Natural killer cell (primary cell): ENCODE measurements at regions not wholly inside any gene's neighbourhood (a gene's known extent, or its start where the extent isn't known, plus 50 kb on each side); places are given as distances from the start of the nearest gene placed in this dataset.
"Not testable (repeated sequence)": the region's sequence is repeated elsewhere in the genome, so short reads cannot be mapped to it uniquely, and the experiment has no call there.

ENCODE experiments used
- ATAC-seq, 3 donors: fragments of 150-1000 bp in 2 of 3; fragments of 200-7000 bp in 1 of 3; cut with Tn5 transposase; 1 replicate in 1 of 3; 2 replicates in 2 of 3; pipeline ENCODE4 v1.10.0; 2021; ENCODE audit warnings: mild to moderate bottlenecking in 2 of 3, moderate library complexity in 2 of 3
- DNase-seq, 2 donors: peaks; one replicate each; pipeline versions ENCODE4 v3.0.0 to v3.0.0-alpha.2; 2013 to 2021; ENCODE audit warnings: mixed read lengths in 1 of 2
- H3K27ac ChIP-seq: one replicate; pipeline ENCODE4 v1.5.1; 2013; ENCODE audit warnings: mild to moderate bottlenecking, low read length
- H3K27me3 ChIP-seq: one replicate; pipeline ENCODE4 v1.6.1; 2013; ENCODE audit warnings: low read length; ENCODE audit not compliant: control insufficient read depth, insufficient read depth
- H3K36me3 ChIP-seq: one replicate; pipeline ENCODE4 v1.6.1; 2013; ENCODE audit warnings: low read length; ENCODE audit not compliant: control insufficient read depth, insufficient read depth
- H3K4me1 ChIP-seq: one replicate; pipeline ENCODE4 v1.6.1; 2013; ENCODE audit warnings: low read length; ENCODE audit not compliant: control insufficient read depth, insufficient read depth
- H3K4me3 ChIP-seq: one replicate; pipeline ENCODE4 v1.5.1; 2013; ENCODE audit warnings: low read length
- H3K9me3 ChIP-seq: one replicate; pipeline ENCODE4 v1.6.1; 2013; ENCODE audit warnings: low read length; ENCODE audit not compliant: control insufficient read depth, insufficient read depth
- H3K27ac Mint-ChIP-seq, 2 donors: one replicate each; pipeline ENCODE4 v1.8.0; 2022; ENCODE audit warnings: mild to moderate bottlenecking in 2 of 2, mixed read lengths in 2 of 2, moderate library complexity in 1 of 2
- H3K27me3 Mint-ChIP-seq, 2 donors: one replicate each; pipeline ENCODE4 v1.8.0; 2022; ENCODE audit warnings: low read depth in 2 of 2, mixed read lengths in 2 of 2
- H3K36me3 Mint-ChIP-seq: one replicate; pipeline ENCODE4 v1.8.0; 2022; ENCODE audit warnings: mixed read lengths
- H3K4me1 Mint-ChIP-seq, 2 donors: one replicate each; pipeline ENCODE4 v1.8.0; 2022; ENCODE audit warnings: mixed read lengths in 2 of 2
- H3K4me3 Mint-ChIP-seq: one replicate; pipeline ENCODE4 v1.8.0; 2022; ENCODE audit warnings: mild to moderate bottlenecking, moderate library complexity, mixed read lengths
- H3K9me3 Mint-ChIP-seq, 2 donors: one replicate each; pipeline ENCODE4 v1.8.0; 2022; ENCODE audit warnings: mixed read lengths in 2 of 2
- WGBS: methylation state at CpG from one replicate; pipeline ENCODE4 v1.1.7; 2013; ENCODE audit warnings: missing lambda C conversion rate; ENCODE audit not compliant: insufficient coverage; 5-methylcytosine and 5-hydroxymethylcytosine counted together
- intact Hi-C: fragments of 100-400 bp; cut with micrococcal nuclease; formaldehyde crosslinking; loops from one replicate; pipeline ENCODE4 v1.14.2; 2022

GRCh38 chr2:242113492-242113891, 244.0 kb downstream of the RTP5 start:
- no CpG with 5 or more reads among the region's 3 CpGs for WGBS

GRCh38 chr2:242116676-242117075, 247.1 kb downstream of the RTP5 start:
- H3K9me3 Mint-ChIP-seq, H3K36me3 Mint-ChIP-seq, H3K4me3 Mint-ChIP-seq, H3K27me3 ChIP-seq, intact Hi-C loops, H3K27me3 Mint-ChIP-seq, H3K4me1 Mint-ChIP-seq, H3K27ac ChIP-seq, H3K4me3 ChIP-seq, ATAC-seq, H3K27ac Mint-ChIP-seq, H3K36me3 ChIP-seq, H3K9me3 ChIP-seq, H3K4me1 ChIP-seq, DNase-seq: not testable (repeated sequence)
- WGBS, result no CpG with 5 or more reads among the region's 2 CpGs

More at GRCh38 chr2:242113492-242113891, 244.0 kb downstream of the RTP5 start:
- H3K27ac ChIP-seq, intact Hi-C loops, H3K27me3 Mint-ChIP-seq, H3K9me3 ChIP-seq, H3K4me1 ChIP-seq, H3K9me3 Mint-ChIP-seq, DNase-seq, H3K4me3 ChIP-seq, ATAC-seq, H3K36me3 Mint-ChIP-seq, H3K27ac Mint-ChIP-seq, H3K4me3 Mint-ChIP-seq, H3K27me3 ChIP-seq, H3K36me3 ChIP-seq: not testable (repeated sequence)
- H3K4me1 Mint-ChIP-seq, result peaks cover 7 to 19% of the 10 kb centered on the region in 2 donors

GRCh38 chr2:242117305-242117704, 247.8 kb downstream of the RTP5 start:
- H3K36me3 Mint-ChIP-seq, H3K9me3 ChIP-seq, DNase-seq, intact Hi-C loops, H3K36me3 ChIP-seq, H3K27ac ChIP-seq, H3K4me3 Mint-ChIP-seq, H3K4me1 Mint-ChIP-seq, H3K27me3 Mint-ChIP-seq, H3K27me3 ChIP-seq, H3K9me3 Mint-ChIP-seq, ATAC-seq, H3K4me1 ChIP-seq, H3K4me3 ChIP-seq, H3K27ac Mint-ChIP-seq: not testable (repeated sequence)
- no CpG with 5 or more reads among the region's 3 CpGs for WGBS

GRCh38 chr2:242119682-242120081, 250.2 kb downstream of the RTP5 start:
- H3K27me3 ChIP-seq, H3K27me3 Mint-ChIP-seq, H3K4me3 ChIP-seq, H3K27ac Mint-ChIP-seq, H3K4me3 Mint-ChIP-seq, H3K4me1 Mint-ChIP-seq, H3K4me1 ChIP-seq, ATAC-seq, H3K27ac ChIP-seq, H3K36me3 ChIP-seq, H3K9me3 Mint-ChIP-seq, H3K9me3 ChIP-seq, H3K36me3 Mint-ChIP-seq, intact Hi-C loops, DNase-seq: not testable (repeated sequence)
- 68% methylated on average over 2 of the region's 5 CpGs for WGBS

- H3K36me3 ChIP-seq, H3K27me3 Mint-ChIP-seq, H3K4me1 ChIP-seq, intact Hi-C loops, ATAC-seq, H3K36me3 Mint-ChIP-seq, H3K4me1 Mint-ChIP-seq, DNase-seq, H3K4me3 ChIP-seq, H3K9me3 ChIP-seq, H3K27ac ChIP-seq, H3K27me3 ChIP-seq, H3K9me3 Mint-ChIP-seq, H3K4me3 Mint-ChIP-seq, H3K27ac Mint-ChIP-seq: not testable (repeated sequence)
- 100% methylated on average over 1 of the region's 3 CpGs for WGBS
These were observed 261.2 kb downstream of the RTP5 start for GRCh38 chr2:242130682-242131081.

GRCh38 chr2:242159921-242160320, 290.4 kb downstream of the RTP5 start:
- H3K27me3 Mint-ChIP-seq, intact Hi-C loops, H3K9me3 Mint-ChIP-seq, H3K4me3 Mint-ChIP-seq, H3K4me1 ChIP-seq, H3K36me3 Mint-ChIP-seq, H3K27me3 ChIP-seq, H3K4me1 Mint-ChIP-seq, H3K36me3 ChIP-seq, H3K27ac Mint-ChIP-seq, H3K9me3 ChIP-seq, DNase-seq, ATAC-seq, H3K27ac ChIP-seq, H3K4me3 ChIP-seq: not testable (repeated sequence)
- no CpG with 5 or more reads among the region's 2 CpGs for WGBS

- intact Hi-C loops, H3K27ac Mint-ChIP-seq, DNase-seq, H3K36me3 Mint-ChIP-seq, H3K4me1 ChIP-seq, H3K4me1 Mint-ChIP-seq, H3K9me3 Mint-ChIP-seq, H3K27ac ChIP-seq, H3K9me3 ChIP-seq, ATAC-seq, H3K27me3 ChIP-seq, H3K36me3 ChIP-seq, H3K4me3 Mint-ChIP-seq, H3K4me3 ChIP-seq, H3K27me3 Mint-ChIP-seq: not testable (repeated sequence)
These were observed 295.6 kb downstream of the RTP5 start for GRCh38 chr2:242165115-242165514.

- ATAC-seq, H3K27me3 Mint-ChIP-seq, H3K27ac Mint-ChIP-seq, H3K4me1 Mint-ChIP-seq, H3K27ac ChIP-seq, intact Hi-C loops, H3K9me3 Mint-ChIP-seq, H3K4me1 ChIP-seq, H3K4me3 ChIP-seq, DNase-seq, H3K36me3 ChIP-seq, H3K36me3 Mint-ChIP-seq, H3K27me3 ChIP-seq, H3K4me3 Mint-ChIP-seq, H3K9me3 ChIP-seq: not testable (repeated sequence)
- WGBS, result 96% methylated on average over 3 of the region's 4 CpGs
These were observed 301.8 kb downstream of the RTP5 start for GRCh38 chr2:242171290-242171689.
